GM23338 (cell line): ENCODE measurements at regions not wholly inside any gene's neighbourhood (a gene's known extent, or its start where the extent isn't known, plus 50 kb on each side); places are given as distances from the start of the nearest gene placed in this dataset.
"Not testable (repeated sequence)": the region's sequence is repeated elsewhere in the genome, so short reads cannot be mapped to it uniquely, and the experiment has no call there.

Experiments used
- ATAC-seq: fragments of 200-7000 bp; cut with Tn5 transposase; 3 replicates; pipeline ENCODE4 v1.9.1; 2020
- DNase-seq: peaks from one replicate; pipeline ENCODE4 v3.0.0-alpha.2; 2015; ENCODE audit warnings: low spot score
- H2AFZ ChIP-seq: fragments of 200-600 bp; sonication (generic); 2 replicates; pipeline ENCODE4 v1.8.0; 2016; ENCODE audit warnings: antibody characterized with exemption, mild to moderate bottlenecking, moderate library complexity
- H3F3A ChIP-seq: fragments of 200-600 bp; sonication (generic); replicated peaks from 2 replicates; pipeline ENCODE4 v1.8.0; 2017; ENCODE audit warnings: antibody characterized with exemption, mixed run types, low read depth
- H3K27ac ChIP-seq: fragments of 200-600 bp; sonication (generic); 2 replicates; pipeline ENCODE4 v1.6.1; 2016; ENCODE audit warnings: low read depth
- H3K27me3 ChIP-seq: fragments of 200-600 bp; sonication (generic); 2 replicates; pipeline ENCODE4 v1.8.0; 2016; ENCODE audit warnings: mild to moderate bottlenecking, mixed run types, moderate library complexity; ENCODE audit not compliant: insufficient read depth
- H3K36me3 ChIP-seq: fragments of 200-600 bp; sonication (generic); 2 replicates; pipeline ENCODE4 v1.8.0; 2016; ENCODE audit warnings: mild to moderate bottlenecking; ENCODE audit not compliant: insufficient read depth
- H3K4me1 ChIP-seq: fragments of 200-600 bp; sonication (generic); 2 replicates; pipeline ENCODE4 v1.8.0; 2016; ENCODE audit warnings: mild to moderate bottlenecking, moderate library complexity; ENCODE audit not compliant: insufficient read depth
- H3K4me2 ChIP-seq: fragments of 200-600 bp; sonication (generic); 2 replicates; pipeline ENCODE4 v1.7.1; 2017; ENCODE audit warnings: mixed run types
- H3K4me3 ChIP-seq: fragments of 200-600 bp; sonication (generic); 2 replicates; pipeline ENCODE4 v1.6.1; 2016; ENCODE audit warnings: mixed run types
- H3K79me2 ChIP-seq: fragments of 200-600 bp; sonication (generic); replicated peaks from 2 replicates; pipeline ENCODE4 v1.8.0; 2017; ENCODE audit warnings: mild to moderate bottlenecking; ENCODE audit not compliant: insufficient read depth
- H3K9me2 ChIP-seq: fragments of 200-600 bp; sonication (generic); 2 replicates; pipeline ENCODE4 v1.8.0; 2017; ENCODE audit not compliant: insufficient read depth
- H4K20me1 ChIP-seq: fragments of 200-600 bp; sonication (generic); replicated peaks from 2 replicates; pipeline ENCODE4 v1.8.0; 2017; ENCODE audit warnings: mild to moderate bottlenecking; ENCODE audit not compliant: insufficient read depth
- H3K27ac Mint-ChIP-seq: 2 replicates; pipeline ENCODE4 v1.8.0; 2020; ENCODE audit warnings: inconsistent platforms, mild to moderate bottlenecking, moderate library complexity, mixed read lengths
- H3K27me3 Mint-ChIP-seq: 3 replicates; pipeline ENCODE4 v1.8.0; 2022; ENCODE audit warnings: low read depth, mild to moderate bottlenecking, moderate library complexity, mixed read lengths, inconsistent platforms; ENCODE audit not compliant: insufficient read depth, poor library complexity
- H3K36me3 Mint-ChIP-seq: 3 replicates; pipeline ENCODE4 v1.8.0; 2021; ENCODE audit warnings: low read depth, mild to moderate bottlenecking, inconsistent platforms, moderate library complexity, mixed read lengths
- H3K4me1 Mint-ChIP-seq: 3 replicates; pipeline ENCODE4 v1.8.0; 2020; ENCODE audit warnings: mild to moderate bottlenecking, inconsistent platforms, mixed read lengths
- H3K4me3 Mint-ChIP-seq: 3 replicates; pipeline ENCODE4 v1.8.0; 2021; ENCODE audit warnings: moderate library complexity, mild to moderate bottlenecking, inconsistent platforms, mixed read lengths
- H3K9me3 Mint-ChIP-seq: 3 replicates; pipeline ENCODE4 v1.8.0; 2020; ENCODE audit warnings: moderate library complexity, mild to moderate bottlenecking, inconsistent platforms, mixed read lengths
- CTCF ChIP-seq, 2 experiments: fragments of 200-600 bp in 1 of 2; sonication (generic) in 1 of 2; conservative IDR thresholded peaks; 2 replicates each; pipeline versions ENCODE4 v1.5.1 to v1.6.1; 2016 to 2017; ENCODE audit warnings: antibody characterized with exemption in 2 of 2, low read depth in 2 of 2, mild to moderate bottlenecking in 2 of 2, moderate library complexity in 1 of 2
- REST ChIP-seq: IDR thresholded peaks from one replicate; pipeline ENCODE4 v1.6.1; 2018; ENCODE audit warnings: antibody characterized with exemption; ENCODE audit not compliant: unreplicated experiment
- ZNF462 ChIP-seq: fragments of 250-450 bp; sonication (Bioruptor Pico); IDR thresholded peaks from 2 replicates; pipeline ENCODE4 v1.5.0; 2020; ENCODE audit warnings: mild to moderate bottlenecking, moderate library complexity

GRCh38 chr6:102732898-102733297, 1339.4 kb downstream of the GRIK2 start (continued):
- no peak for TF ChIP-seq ZNF462
- TF ChIP-seq REST: no peak
- no peak for TF ChIP-seq CTCF (conservative IDR thresholded peaks at IDR 0.05; ENCODE audit: low read depth in 2 of 2)

DNA sequence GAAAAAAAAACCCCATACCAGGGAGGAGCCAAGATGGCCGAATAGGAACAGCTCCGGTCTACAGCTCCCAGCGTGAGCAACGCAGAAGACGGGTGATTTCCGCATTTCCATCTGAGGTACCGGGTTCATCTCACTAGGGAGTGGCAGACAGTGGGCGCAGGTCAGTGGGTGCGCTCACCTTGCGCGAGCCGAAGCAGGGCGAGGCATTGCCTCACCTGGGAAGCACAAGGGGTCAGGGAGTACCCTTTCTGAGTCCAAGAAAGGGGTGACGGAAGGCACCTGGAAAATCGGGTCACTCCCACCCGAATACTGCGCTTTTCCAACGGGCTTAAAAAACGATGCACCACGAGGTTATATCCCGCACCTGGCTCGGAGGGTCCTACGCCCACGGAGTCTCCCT, 1328.6 kb downstream of the GRIK2 start:
- not testable (repeated sequence) for H3F3A ChIP-seq, H3K4me2 ChIP-seq, H3K9me3 Mint-ChIP-seq, H3K36me3 Mint-ChIP-seq, DNase-seq, H3K36me3 ChIP-seq, H3K27ac ChIP-seq, H4K20me1 ChIP-seq, H3K27me3 ChIP-seq, H3K9me2 ChIP-seq, H2AFZ ChIP-seq, H3K4me3 Mint-ChIP-seq, H3K4me3 ChIP-seq, H3K4me1 Mint-ChIP-seq, H3K27me3 Mint-ChIP-seq, ATAC-seq, H3K27ac Mint-ChIP-seq, H3K79me2 ChIP-seq
- H3K4me1 ChIP-seq: peaks cover 12% of the 10 kb centered on the region; the same call in 1 of the 2 replicates
